ENCODE measurements at regions not wholly inside any gene's neighbourhood (a gene's known extent, or its start where the extent isn't known, plus 50 kb on each side); places are given as distances from the start of the nearest gene placed in this dataset.

- TF ChIP-seq CTCF (conservative IDR thresholded peaks at IDR 0.05; ENCODE audit: low read length): no peak
- no peak for TF ChIP-seq EZH2phosphoT487 (IDR thresholded peaks at IDR 0.05; ENCODE audit: borderline replicate concordance, low read depth, low read length)
Measured at GRCh38 chr5:155765715-155766114, 561.2 kb upstream of the SGCD start.
